GM23338 (cell line): ENCODE measurements at regions not wholly inside any gene's neighbourhood (a gene's known extent, or its start where the extent isn't known, plus 50 kb on each side); places are given as distances from the start of the nearest gene placed in this dataset.

Experiments used
- ATAC-seq: fragments of 200-7000 bp; cut with Tn5 transposase; 3 replicates; pipeline ENCODE4 v1.9.1; 2020
- DNase-seq: peaks from one replicate; pipeline ENCODE4 v3.0.0-alpha.2; 2015; ENCODE audit warnings: low spot score
- H2AFZ ChIP-seq: fragments of 200-600 bp; sonication (generic); 2 replicates; pipeline ENCODE4 v1.8.0; 2016; ENCODE audit warnings: antibody characterized with exemption, mild to moderate bottlenecking, moderate library complexity
- H3F3A ChIP-seq: fragments of 200-600 bp; sonication (generic); replicated peaks from 2 replicates; pipeline ENCODE4 v1.8.0; 2017; ENCODE audit warnings: antibody characterized with exemption, mixed run types, low read depth
- H3K27ac ChIP-seq: fragments of 200-600 bp; sonication (generic); 2 replicates; pipeline ENCODE4 v1.6.1; 2016; ENCODE audit warnings: low read depth
- H3K27me3 ChIP-seq: fragments of 200-600 bp; sonication (generic); 2 replicates; pipeline ENCODE4 v1.8.0; 2016; ENCODE audit warnings: mild to moderate bottlenecking, mixed run types, moderate library complexity; ENCODE audit not compliant: insufficient read depth
- H3K36me3 ChIP-seq: fragments of 200-600 bp; sonication (generic); 2 replicates; pipeline ENCODE4 v1.8.0; 2016; ENCODE audit warnings: mild to moderate bottlenecking; ENCODE audit not compliant: insufficient read depth
- H3K4me1 ChIP-seq: fragments of 200-600 bp; sonication (generic); 2 replicates; pipeline ENCODE4 v1.8.0; 2016; ENCODE audit warnings: mild to moderate bottlenecking, moderate library complexity; ENCODE audit not compliant: insufficient read depth
- H3K4me2 ChIP-seq: fragments of 200-600 bp; sonication (generic); 2 replicates; pipeline ENCODE4 v1.7.1; 2017; ENCODE audit warnings: mixed run types
- H3K4me3 ChIP-seq: fragments of 200-600 bp; sonication (generic); 2 replicates; pipeline ENCODE4 v1.6.1; 2016; ENCODE audit warnings: mixed run types
- H3K79me2 ChIP-seq: fragments of 200-600 bp; sonication (generic); replicated peaks from 2 replicates; pipeline ENCODE4 v1.8.0; 2017; ENCODE audit warnings: mild to moderate bottlenecking; ENCODE audit not compliant: insufficient read depth
- H3K9me2 ChIP-seq: fragments of 200-600 bp; sonication (generic); 2 replicates; pipeline ENCODE4 v1.8.0; 2017; ENCODE audit not compliant: insufficient read depth
- H4K20me1 ChIP-seq: fragments of 200-600 bp; sonication (generic); replicated peaks from 2 replicates; pipeline ENCODE4 v1.8.0; 2017; ENCODE audit warnings: mild to moderate bottlenecking; ENCODE audit not compliant: insufficient read depth
- H3K27ac Mint-ChIP-seq: 2 replicates; pipeline ENCODE4 v1.8.0; 2020; ENCODE audit warnings: inconsistent platforms, mild to moderate bottlenecking, moderate library complexity, mixed read lengths
- H3K27me3 Mint-ChIP-seq: 3 replicates; pipeline ENCODE4 v1.8.0; 2022; ENCODE audit warnings: low read depth, mild to moderate bottlenecking, moderate library complexity, mixed read lengths, inconsistent platforms; ENCODE audit not compliant: insufficient read depth, poor library complexity
- H3K36me3 Mint-ChIP-seq: 3 replicates; pipeline ENCODE4 v1.8.0; 2021; ENCODE audit warnings: low read depth, mild to moderate bottlenecking, inconsistent platforms, moderate library complexity, mixed read lengths
- H3K4me1 Mint-ChIP-seq: 3 replicates; pipeline ENCODE4 v1.8.0; 2020; ENCODE audit warnings: mild to moderate bottlenecking, inconsistent platforms, mixed read lengths
- H3K4me3 Mint-ChIP-seq: 3 replicates; pipeline ENCODE4 v1.8.0; 2021; ENCODE audit warnings: moderate library complexity, mild to moderate bottlenecking, inconsistent platforms, mixed read lengths
- H3K9me3 Mint-ChIP-seq: 3 replicates; pipeline ENCODE4 v1.8.0; 2020; ENCODE audit warnings: moderate library complexity, mild to moderate bottlenecking, inconsistent platforms, mixed read lengths
- CTCF ChIP-seq, 2 experiments: fragments of 200-600 bp in 1 of 2; sonication (generic) in 1 of 2; conservative IDR thresholded peaks; 2 replicates each; pipeline versions ENCODE4 v1.5.1 to v1.6.1; 2016 to 2017; ENCODE audit warnings: antibody characterized with exemption in 2 of 2, low read depth in 2 of 2, mild to moderate bottlenecking in 2 of 2, moderate library complexity in 1 of 2
- EZH2 ChIP-seq: fragments of 200-600 bp; sonication (generic); IDR thresholded peaks from one replicate; pipeline ENCODE4 v1.8.0; 2017; ENCODE audit warnings: antibody characterized with exemption, mild to moderate bottlenecking, low read depth; ENCODE audit not compliant: unreplicated experiment
- JUNB ChIP-seq: IDR thresholded peaks from one replicate; pipeline ENCODE4 v1.6.1; 2016; ENCODE audit warnings: antibody characterized with exemption; ENCODE audit not compliant: unreplicated experiment
- REST ChIP-seq: IDR thresholded peaks from one replicate; pipeline ENCODE4 v1.6.1; 2018; ENCODE audit warnings: antibody characterized with exemption; ENCODE audit not compliant: unreplicated experiment
- ZNF114 ChIP-seq: fragments of 250-450 bp; sonication (Bioruptor Pico); IDR thresholded peaks from 2 replicates; pipeline ENCODE4 v1.5.0; 2020; ENCODE audit warnings: mild to moderate bottlenecking, moderate library complexity
- TF ChIP-seq, protein P1 (sequence below): IDR thresholded peaks from 2 replicates; pipeline ENCODE4 v1.6.1; 2016; ENCODE audit warnings: antibody characterized with exemption

DNA sequence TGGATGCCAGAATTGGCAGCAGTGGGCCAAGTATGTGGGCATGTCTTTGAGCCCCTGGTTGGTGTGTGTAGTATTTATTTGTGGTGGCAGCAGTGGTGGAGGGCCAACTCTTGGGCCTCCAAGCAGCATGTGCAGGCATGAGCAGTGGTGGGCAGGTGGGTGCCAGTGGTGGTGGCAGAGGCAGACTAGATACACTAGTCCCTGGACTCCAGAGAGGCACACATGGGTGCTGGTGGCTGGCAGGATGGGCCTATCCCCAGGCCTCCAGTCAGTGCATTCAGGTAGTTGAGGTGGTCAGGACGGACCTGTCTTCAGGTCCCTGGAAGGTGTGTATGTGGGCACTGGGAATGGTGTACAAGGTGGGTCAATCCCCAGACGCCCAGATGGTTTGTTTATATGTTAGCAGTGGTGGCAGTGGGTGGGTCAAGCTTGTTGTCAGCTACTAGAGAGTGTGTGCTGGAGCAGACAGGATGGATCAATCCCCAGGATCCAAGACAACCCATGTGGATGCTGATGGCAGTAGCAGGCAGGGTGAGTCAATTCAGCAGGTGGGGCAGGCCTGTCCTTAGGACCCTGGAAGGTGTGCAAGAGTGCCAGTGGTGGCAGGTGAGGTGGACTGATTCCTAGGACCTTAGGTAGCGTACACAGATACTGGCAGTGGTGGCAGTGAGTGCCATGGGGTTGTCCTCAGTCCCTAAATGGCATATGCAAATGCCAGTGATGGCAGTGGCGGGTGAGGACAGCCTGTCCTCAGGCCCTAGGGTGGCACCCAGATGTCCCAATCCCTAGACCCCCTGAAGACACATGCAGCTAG, 294.3 kb downstream of the RPS24 start (continued):
- no peak for TF ChIP-seq REST

DNA sequence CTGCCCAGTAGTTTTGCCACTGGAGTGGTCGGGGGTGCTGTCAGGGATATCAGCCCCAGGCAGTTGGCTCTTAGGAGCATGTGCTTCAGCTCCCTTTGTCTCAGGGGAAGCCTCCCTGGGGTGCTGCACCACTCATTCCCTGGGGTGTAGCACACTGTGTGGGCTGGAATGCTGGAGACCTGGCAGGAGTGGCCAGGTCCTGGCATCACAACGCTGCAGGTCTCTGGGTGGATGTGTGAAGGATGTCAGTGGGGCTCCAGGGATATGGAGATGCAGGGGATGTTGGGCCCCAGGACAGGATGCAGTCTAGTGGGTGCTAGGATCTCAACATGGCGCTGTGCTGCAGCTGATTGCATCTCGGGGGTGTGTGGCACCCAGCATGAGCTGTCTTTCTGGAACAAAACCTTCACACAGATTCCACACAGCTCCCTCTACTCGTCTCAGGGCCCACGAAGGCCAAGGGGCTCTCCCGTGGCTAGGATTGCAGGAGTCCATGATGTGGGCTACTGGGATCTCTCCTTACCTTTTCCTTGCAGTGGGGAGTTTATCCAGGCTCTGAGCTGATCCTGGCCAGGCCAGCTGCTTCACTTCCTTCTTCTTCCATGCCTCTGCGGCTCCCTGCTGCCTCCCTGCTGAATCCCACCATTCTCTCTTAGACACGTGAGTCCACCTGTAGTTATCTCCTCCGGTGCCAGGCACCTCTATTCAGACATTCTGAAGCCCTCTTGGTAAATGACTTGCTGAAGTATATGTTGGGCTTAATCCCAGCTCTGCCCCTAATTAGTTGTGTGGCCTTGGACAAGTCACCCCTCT, 295.1 kb downstream of the RPS24 start:
- H3K4me2 ChIP-seq = no peak overlapping the region
- no peaks in the 10 kb centered on the region for H3K4me1 ChIP-seq
- Mint-ChIP-seq H3K9me3 (peaks cover 19% of the 10 kb centered on the region), H3K27me3 (no peaks in the 10 kb centered on the region), H3K4me3 (no peak overlapping the region), H3K4me1 (peaks cover 10% of the 10 kb centered on the region), H3K36me3 (peaks cover 12% of the 10 kb centered on the region), H3K27ac (no peak overlapping the region)
- no peak overlapping the region for H3K27ac ChIP-seq
- H3F3A ChIP-seq = no peaks in the 10 kb centered on the region
- H3K27me3 ChIP-seq = no peaks in the 10 kb centered on the region
- no peak for DNase-seq
- no peak overlapping the region for H2AFZ ChIP-seq
- no peaks in the 10 kb centered on the region for H3K9me2 ChIP-seq
- no peak for ATAC-seq
- H3K36me3 ChIP-seq = 0 out of 2 replicates have a peak, but pooled peaks cover 6% of the 10 kb centered on the region
- no peaks in the 10 kb centered on the region for H4K20me1 ChIP-seq
- no peaks in the 10 kb centered on the region for H3K79me2 ChIP-seq
- H3K4me3 ChIP-seq = no peak overlapping the region
- TF ChIP-seq JUNB (no peak), ZNF114 (no peak), REST (no peak), CTCF (conservative IDR thresholded peaks at IDR 0.05; ENCODE audit: low read depth in 2 of 2) (no peak), EZH2 (no peak)
- TF ChIP-seq, protein P1, sequence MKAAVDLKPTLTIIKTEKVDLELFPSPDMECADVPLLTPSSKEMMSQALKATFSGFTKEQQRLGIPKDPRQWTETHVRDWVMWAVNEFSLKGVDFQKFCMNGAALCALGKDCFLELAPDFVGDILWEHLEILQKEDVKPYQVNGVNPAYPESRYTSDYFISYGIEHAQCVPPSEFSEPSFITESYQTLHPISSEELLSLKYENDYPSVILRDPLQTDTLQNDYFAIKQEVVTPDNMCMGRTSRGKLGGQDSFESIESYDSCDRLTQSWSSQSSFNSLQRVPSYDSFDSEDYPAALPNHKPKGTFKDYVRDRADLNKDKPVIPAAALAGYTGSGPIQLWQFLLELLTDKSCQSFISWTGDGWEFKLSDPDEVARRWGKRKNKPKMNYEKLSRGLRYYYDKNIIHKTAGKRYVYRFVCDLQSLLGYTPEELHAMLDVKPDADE = no peak
